Caco-2 (cell line): ENCODE measurements at regions not wholly inside any gene's neighbourhood (a gene's known extent, or its start where the extent isn't known, plus 50 kb on each side); places are given as distances from the start of the nearest gene placed in this dataset.
"Not testable (repeated sequence)": the region's sequence is repeated elsewhere in the genome, so short reads cannot be mapped to it uniquely, and the experiment has no call there.

Source experiments
- BruUV-seq: library from RNA; stranded (reverse); fragments of 400-500 nt; replicated peaks from 2 replicates; lab custom pipeline; 2021; lab: Mats Ljungman, UMichigan
- CTCF ChIA-PET: fragments of 300-600 bp; sonication (Branson Sonifier 250); formaldehyde crosslinking; loops from one replicate; lab custom pipeline; 2022; ENCODE audit warnings: antibody characterized with exemption; lab: Charles Lee
- POLR2A ChIA-PET: fragments of 300-600 bp; sonication (Branson Sonifier 250); formaldehyde crosslinking; loops from one replicate; lab custom pipeline; 2022; ENCODE audit warnings: antibody characterized with exemption; lab: Charles Lee
- DNase-seq, 2 experiments: peaks; one replicate each; pipeline versions ENCODE4 v3.0.0 to v3.0.0-alpha.2; 2020 to 2022
- H3K27me3 ChIP-seq: replicated peaks from 2 replicates; pipeline ENCODE4 v1.6.0; 2011; ENCODE audit warnings: low read length; ENCODE audit not compliant: control insufficient read depth, insufficient read depth
- H3K36me3 ChIP-seq: 2 replicates; pipeline ENCODE4 v1.5.1; 2011; ENCODE audit warnings: low read length; ENCODE audit not compliant: control insufficient read depth, insufficient read depth
- H3K4me1 ChIP-seq: fragments of 250-450 bp; sonication (Bioruptor Pico); 2 replicates; pipeline ENCODE4 v1.5.1; 2020; ENCODE audit warnings: mild to moderate bottlenecking
- H3K4me3 ChIP-seq: 2 replicates; pipeline ENCODE4 v1.5.1; 2011; ENCODE audit warnings: low read depth, mild to moderate bottlenecking, control low read depth, low read length
- H3K9me3 ChIP-seq: fragments of 250-450 bp; sonication (Bioruptor Pico); 2 replicates; pipeline ENCODE4 v1.5.1; 2020; ENCODE audit warnings: mild to moderate bottlenecking, moderate library complexity
- H3K27ac Mint-ChIP-seq: one replicate; pipeline ENCODE4 v1.8.0; 2022; ENCODE audit warnings: mixed read lengths; ENCODE audit not compliant: unreplicated experiment
- H3K27me3 Mint-ChIP-seq: one replicate; pipeline ENCODE4 v1.8.0; 2022; ENCODE audit warnings: mixed read lengths; ENCODE audit not compliant: insufficient read depth, unreplicated experiment
- H3K36me3 Mint-ChIP-seq: one replicate; pipeline ENCODE4 v1.8.0; 2022; ENCODE audit warnings: mild to moderate bottlenecking, mixed read lengths; ENCODE audit not compliant: insufficient read depth, unreplicated experiment
- H3K4me1 Mint-ChIP-seq: one replicate; pipeline ENCODE4 v1.8.0; 2022; ENCODE audit warnings: low read depth, mixed read lengths; ENCODE audit not compliant: unreplicated experiment
- H3K4me3 Mint-ChIP-seq: one replicate; pipeline ENCODE4 v1.8.0; 2022; ENCODE audit warnings: mild to moderate bottlenecking, moderate library complexity, mixed read lengths; ENCODE audit not compliant: unreplicated experiment
- H3K9me3 Mint-ChIP-seq: one replicate; pipeline ENCODE4 v1.8.0; 2022; ENCODE audit warnings: mixed read lengths; ENCODE audit not compliant: unreplicated experiment
- intact Hi-C: fragments of 100-400 bp; cut with micrococcal nuclease; formaldehyde crosslinking; loops from one replicate; pipeline ENCODE4 v1.10.0; 2022; ENCODE audit not compliant: unreplicated experiment
- TF ChIP-seq, protein P1 (sequence below), 2 experiments: fragments of 200-600 bp in 1 of 2; IDR thresholded peaks; 1 replicate in 1 of 2; 2 replicates in 1 of 2; pipeline versions ENCODE4 v1.5.1 to v1.8.0; 2011 to 2022; ENCODE audit warnings: antibody characterized with exemption in 1 of 2, control low read depth in 1 of 2, inconsistent platforms in 1 of 2, low read depth in 1 of 2, low read length in 1 of 2, mild to moderate bottlenecking in 1 of 2, moderate library complexity in 1 of 2; ENCODE audit not compliant: insufficient read depth in 1 of 2, severe bottlenecking in 1 of 2, unreplicated experiment in 1 of 2

GRCh38 chr5:12586406-12586805, 682.2 kb upstream of the CTNND2 start:
- BruUV-seq = no TSS peak
- no peak for DNase-seq
- H3K4me1 Mint-ChIP-seq = no peaks in the 10 kb centered on the region
- no peaks in the 10 kb centered on the region for H3K36me3 Mint-ChIP-seq
- POLR2A ChIA-PET = no interaction called here
- no peaks in the 10 kb centered on the region for H3K9me3 Mint-ChIP-seq
- no peaks in the 10 kb centered on the region; the same call in 1 of the 2 replicates for H3K27me3 ChIP-seq
- TF ChIP-seq, protein P1, sequence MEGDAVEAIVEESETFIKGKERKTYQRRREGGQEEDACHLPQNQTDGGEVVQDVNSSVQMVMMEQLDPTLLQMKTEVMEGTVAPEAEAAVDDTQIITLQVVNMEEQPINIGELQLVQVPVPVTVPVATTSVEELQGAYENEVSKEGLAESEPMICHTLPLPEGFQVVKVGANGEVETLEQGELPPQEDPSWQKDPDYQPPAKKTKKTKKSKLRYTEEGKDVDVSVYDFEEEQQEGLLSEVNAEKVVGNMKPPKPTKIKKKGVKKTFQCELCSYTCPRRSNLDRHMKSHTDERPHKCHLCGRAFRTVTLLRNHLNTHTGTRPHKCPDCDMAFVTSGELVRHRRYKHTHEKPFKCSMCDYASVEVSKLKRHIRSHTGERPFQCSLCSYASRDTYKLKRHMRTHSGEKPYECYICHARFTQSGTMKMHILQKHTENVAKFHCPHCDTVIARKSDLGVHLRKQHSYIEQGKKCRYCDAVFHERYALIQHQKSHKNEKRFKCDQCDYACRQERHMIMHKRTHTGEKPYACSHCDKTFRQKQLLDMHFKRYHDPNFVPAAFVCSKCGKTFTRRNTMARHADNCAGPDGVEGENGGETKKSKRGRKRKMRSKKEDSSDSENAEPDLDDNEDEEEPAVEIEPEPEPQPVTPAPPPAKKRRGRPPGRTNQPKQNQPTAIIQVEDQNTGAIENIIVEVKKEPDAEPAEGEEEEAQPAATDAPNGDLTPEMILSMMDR (IDR thresholded peaks at IDR 0.05; ENCODE audit: insufficient read depth in 1 of 2, low read depth in 1 of 2, low read length in 1 of 2, severe bottlenecking in 1 of 2, unreplicated experiment in 1 of 2) = no peak
- no peak overlapping the region for H3K4me3 Mint-ChIP-seq
- H3K36me3 ChIP-seq = no peaks in the 10 kb centered on the region
- no peak overlapping the region for H3K4me3 ChIP-seq
- no peaks in the 10 kb centered on the region for H3K27me3 Mint-ChIP-seq
- CTCF ChIA-PET = no interaction called here
- intact Hi-C loops = no loop called here
- H3K27ac Mint-ChIP-seq = no peak overlapping the region
- no peaks in the 10 kb centered on the region for H3K4me1 ChIP-seq
- no peaks in the 10 kb centered on the region for H3K9me3 ChIP-seq

- CTCF ChIA-PET, BruUV-seq, H3K9me3 ChIP-seq, intact Hi-C loops, DNase-seq, H3K4me1 ChIP-seq, H3K4me1 Mint-ChIP-seq, H3K4me3 ChIP-seq, H3K36me3 ChIP-seq, H3K27me3 ChIP-seq, H3K27me3 Mint-ChIP-seq, H3K9me3 Mint-ChIP-seq, H3K36me3 Mint-ChIP-seq, POLR2A ChIA-PET, H3K4me3 Mint-ChIP-seq, H3K27ac Mint-ChIP-seq: not testable (repeated sequence)
These were observed 674.6 kb upstream of the CTNND2 start for GRCh38 chr5:12578803-12579202.

- H3K36me3 Mint-ChIP-seq, H3K27me3 ChIP-seq, H3K9me3 Mint-ChIP-seq, intact Hi-C loops, H3K4me3 Mint-ChIP-seq, POLR2A ChIA-PET, H3K27ac Mint-ChIP-seq, H3K4me1 Mint-ChIP-seq, H3K4me3 ChIP-seq, H3K4me1 ChIP-seq, BruUV-seq, H3K36me3 ChIP-seq, H3K9me3 ChIP-seq, H3K27me3 Mint-ChIP-seq, DNase-seq, CTCF ChIA-PET: not testable (repeated sequence)
These were observed 672.7 kb upstream of the CTNND2 start for GRCh38 chr5:12576953-12577352.

GRCh38 chr5:12574298-12575093, 670.2 kb upstream of the CTNND2 start:
- DNase-seq, H3K36me3 ChIP-seq, H3K4me3 Mint-ChIP-seq, POLR2A ChIA-PET, H3K4me1 Mint-ChIP-seq, H3K27ac Mint-ChIP-seq, H3K4me1 ChIP-seq, H3K27me3 Mint-ChIP-seq, H3K36me3 Mint-ChIP-seq, H3K9me3 ChIP-seq, H3K9me3 Mint-ChIP-seq, H3K4me3 ChIP-seq, CTCF ChIA-PET, BruUV-seq, H3K27me3 ChIP-seq, intact Hi-C loops: not testable (repeated sequence)

DNA sequence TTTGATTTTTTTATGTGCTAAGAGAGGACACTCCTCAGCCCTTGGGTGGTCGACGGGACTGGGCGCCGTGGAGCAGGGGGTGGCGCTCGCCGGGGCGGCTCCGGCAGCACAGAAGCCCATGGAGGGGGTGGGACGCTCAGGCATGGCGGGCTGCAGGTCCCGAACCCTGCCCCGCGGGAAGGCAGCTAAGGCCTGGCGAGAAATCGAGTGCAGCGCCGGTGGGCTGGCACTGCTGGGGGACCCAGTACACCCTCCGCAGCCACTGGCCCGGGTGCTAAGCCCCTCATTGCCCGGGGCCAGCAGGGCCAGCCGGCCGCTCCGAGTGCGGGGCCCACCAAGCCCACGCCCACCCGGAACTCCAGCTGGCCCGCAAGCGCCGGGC, 669.7 kb upstream of the CTNND2 start:
- intact Hi-C loops, H3K4me3 Mint-ChIP-seq, H3K9me3 Mint-ChIP-seq, H3K27me3 Mint-ChIP-seq, H3K4me3 ChIP-seq, H3K9me3 ChIP-seq, BruUV-seq, H3K36me3 ChIP-seq, H3K4me1 ChIP-seq, H3K4me1 Mint-ChIP-seq, DNase-seq, H3K27ac Mint-ChIP-seq, CTCF ChIA-PET, H3K27me3 ChIP-seq, H3K36me3 Mint-ChIP-seq, POLR2A ChIA-PET: not testable (repeated sequence)
